GM19043 (cell line): ENCODE measurements at regions not wholly inside any gene's neighbourhood (a gene's known extent, or its start where the extent isn't known, plus 50 kb on each side); places are given as distances from the start of the nearest gene placed in this dataset.
"Not testable (repeated sequence)": the region's sequence is repeated elsewhere in the genome, so short reads cannot be mapped to it uniquely, and the experiment has no call there.

Experiments
- ATAC-seq: cut with Tn5 transposase; IDR thresholded peaks from one replicate; pipeline ENCODE4 v1.9.1; 2021; ENCODE audit warnings: low read depth; ENCODE audit not compliant: unreplicated experiment

GRCh38 chr7:55299273-55299967 lies 65.7 kb upstream of the LANCL2 start:
- no peak for ATAC-seq

GRCh38 chr7:55303220-55303619 lies 61.9 kb upstream of the LANCL2 start:
- ATAC-seq: no peak

DNA sequence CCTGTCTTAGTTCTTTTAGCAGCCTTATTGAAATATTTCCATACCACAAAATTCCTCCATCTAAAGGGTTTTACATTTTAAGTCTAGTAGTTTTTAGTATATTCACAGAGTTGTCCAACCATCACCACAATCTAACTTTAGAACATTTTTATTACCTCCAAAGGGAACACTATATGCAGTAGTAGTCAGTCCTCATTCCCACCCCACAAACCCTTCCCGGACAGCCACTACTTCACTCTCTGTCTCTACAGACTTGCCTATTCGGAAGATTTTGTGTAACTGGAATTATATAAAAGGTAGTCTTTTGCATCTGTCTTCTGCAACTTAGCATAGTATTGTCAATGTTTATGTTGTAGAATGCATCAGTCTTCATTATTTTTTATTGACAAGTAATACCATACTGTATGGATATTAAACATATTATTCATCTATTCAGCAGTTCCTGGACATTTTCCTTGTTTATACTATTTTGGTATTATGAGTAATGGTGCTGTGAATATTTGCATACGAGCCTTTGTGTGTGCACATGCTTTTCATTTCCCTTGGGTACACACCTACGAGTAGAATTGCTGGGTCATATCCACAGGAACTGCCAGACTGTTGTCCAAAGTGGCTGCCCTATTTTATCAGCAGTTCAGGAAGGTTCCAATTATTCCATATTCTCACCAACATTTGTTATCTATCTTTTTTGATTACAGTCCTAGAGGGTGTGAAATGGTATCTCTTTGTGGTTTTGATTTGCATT lies 60.9 kb upstream of the LANCL2 start:
- ATAC-seq: no peak

DNA sequence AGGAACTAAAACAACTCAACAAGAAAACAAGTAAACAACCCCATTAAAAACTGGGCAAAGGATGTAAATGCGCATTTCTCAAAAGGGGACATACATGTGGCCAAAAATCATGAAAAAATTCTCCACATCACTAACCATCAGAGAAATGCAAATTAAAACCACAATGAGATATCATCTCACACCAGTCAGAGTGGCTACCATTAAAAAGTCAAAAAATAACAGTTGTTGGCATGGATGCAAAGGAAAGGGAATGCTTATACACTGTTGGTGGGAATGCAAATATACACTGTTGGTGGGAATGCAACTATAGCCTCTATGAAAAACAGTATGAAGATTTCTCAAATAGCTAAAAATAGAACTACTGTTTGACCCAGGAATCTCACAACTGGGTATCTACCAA lies 60.0 kb upstream of the LANCL2 start:
- ATAC-seq: no peak

- ATAC-seq: no peak
These were observed 58.8 kb upstream of the LANCL2 start for GRCh38 chr7:55306331-55306730.

- ATAC-seq: no peak
These were observed 57.8 kb upstream of the LANCL2 start for GRCh38 chr7:55307123-55307916.

DNA sequence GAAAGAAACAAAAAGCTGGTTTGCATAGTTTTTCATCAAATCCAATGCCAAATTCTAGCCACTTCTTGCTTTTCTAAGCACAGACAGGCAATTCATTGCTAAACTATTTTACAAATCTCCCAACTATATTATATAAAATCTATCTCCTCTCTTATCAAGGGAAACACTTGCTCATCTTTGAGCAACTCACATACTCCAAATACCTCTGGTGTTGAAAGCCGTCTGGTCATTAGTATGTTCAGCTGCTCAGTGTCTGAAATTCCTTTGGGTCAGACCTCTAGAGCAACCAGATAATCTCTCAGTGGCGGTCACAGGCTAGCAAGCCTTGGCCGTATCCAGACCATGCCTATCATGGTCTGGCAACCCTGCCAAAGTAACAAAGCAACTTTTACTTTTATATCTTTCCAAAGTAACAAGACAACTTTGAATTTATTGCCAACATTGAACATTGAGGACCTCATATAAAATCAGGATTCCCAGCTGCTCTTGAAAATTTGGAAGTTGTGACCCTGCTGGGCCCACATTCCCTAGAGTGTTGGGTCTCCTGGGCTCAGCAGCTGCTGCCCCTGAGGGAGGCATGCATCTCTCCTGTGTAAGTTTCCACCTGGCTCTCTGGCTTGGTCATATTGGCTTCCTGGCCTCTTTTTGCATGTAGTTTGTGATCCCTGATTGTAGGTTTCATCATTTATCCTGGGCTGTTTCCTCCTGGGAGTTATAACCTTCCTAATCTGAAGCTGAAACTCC lies 56.8 kb upstream of the LANCL2 start:
- no peak for ATAC-seq

DNA sequence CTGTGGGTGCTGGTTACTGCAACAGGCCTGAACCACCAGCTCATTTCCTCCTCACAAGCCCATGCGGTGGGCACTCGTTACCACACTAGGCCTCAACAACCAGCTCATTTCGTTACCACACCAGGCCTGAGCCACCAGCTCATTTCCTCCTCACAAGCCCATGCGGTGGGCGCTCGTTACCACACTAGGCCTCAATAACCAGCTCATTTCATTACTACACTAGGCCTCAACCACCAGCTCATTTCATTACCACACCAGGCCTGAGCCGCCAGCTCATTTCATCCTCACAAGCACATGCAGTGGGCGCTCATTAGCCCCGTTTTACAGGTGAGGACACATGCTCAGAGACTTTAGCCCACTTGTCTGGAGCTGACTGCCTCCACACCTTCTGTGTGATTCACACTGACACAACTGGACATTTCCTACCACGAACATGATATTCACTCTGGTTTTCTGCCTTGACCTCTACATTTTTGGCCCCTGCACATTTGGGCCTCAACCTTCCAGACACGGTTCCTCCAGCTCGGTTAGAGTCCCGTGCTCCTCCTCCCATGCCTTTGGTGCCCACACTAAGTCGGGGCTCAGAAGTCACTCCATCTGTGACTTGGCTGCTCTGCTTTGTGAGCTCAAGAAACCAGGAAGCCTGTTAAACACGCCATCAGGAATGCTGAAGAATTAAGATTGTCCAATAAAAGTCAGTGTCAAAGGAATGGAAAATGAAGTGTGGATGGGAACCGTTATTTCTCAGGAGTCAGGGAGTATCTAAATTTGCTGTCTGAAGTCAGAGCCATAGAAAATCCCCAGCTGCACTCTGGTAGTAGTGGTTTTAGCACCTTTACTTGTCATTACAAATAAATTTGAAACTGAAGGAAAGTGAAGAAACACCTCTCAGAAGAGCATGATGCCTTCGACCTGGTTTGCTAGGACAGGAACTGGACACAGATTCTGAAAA lies 55.8 kb upstream of the LANCL2 start:
- peak; percentile 86 for ATAC-seq

DNA sequence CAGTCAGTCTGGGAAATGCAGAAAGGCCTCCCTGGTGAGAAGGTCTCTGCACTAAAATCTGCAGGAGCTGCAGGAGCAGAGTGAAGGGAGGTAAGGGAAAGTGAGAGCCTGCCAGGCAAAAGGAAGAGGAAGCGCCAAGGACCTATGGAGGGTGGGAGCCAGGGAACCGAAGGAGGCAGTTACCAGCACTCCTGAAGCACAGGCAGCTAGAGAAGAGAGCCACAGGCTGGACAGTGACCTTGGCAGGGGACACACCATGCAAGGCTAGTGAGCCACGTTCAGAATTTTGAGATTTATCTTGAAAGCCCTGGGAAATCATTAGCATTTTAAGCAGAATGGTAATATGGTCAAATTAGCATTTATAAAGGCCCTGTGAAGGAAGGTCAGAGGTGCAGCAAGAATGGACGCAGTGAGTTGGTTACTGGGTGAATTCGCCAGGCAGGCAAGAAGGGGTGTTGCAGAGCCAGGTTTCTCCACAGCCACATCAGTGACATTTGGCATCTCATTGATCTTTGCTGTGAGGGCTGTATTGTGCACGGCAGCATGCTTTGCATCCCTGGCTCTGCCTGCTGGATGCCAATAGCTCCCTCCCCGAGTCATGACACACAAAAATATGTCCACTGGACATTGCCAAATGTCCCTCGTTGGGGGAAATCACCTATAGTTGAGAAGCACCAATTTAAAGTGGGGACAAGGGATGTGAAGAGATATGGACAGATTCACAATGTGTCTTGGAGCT lies 54.7 kb upstream of the LANCL2 start:
- no peak for ATAC-seq

- ATAC-seq: not testable (repeated sequence)
These were observed 53.2 kb upstream of the LANCL2 start for GRCh38 chr7:55311892-55312291.

GRCh38 chr7:55313671-55314070 lies 51.5 kb upstream of the LANCL2 start:
- ATAC-seq: not testable (repeated sequence)

DNA sequence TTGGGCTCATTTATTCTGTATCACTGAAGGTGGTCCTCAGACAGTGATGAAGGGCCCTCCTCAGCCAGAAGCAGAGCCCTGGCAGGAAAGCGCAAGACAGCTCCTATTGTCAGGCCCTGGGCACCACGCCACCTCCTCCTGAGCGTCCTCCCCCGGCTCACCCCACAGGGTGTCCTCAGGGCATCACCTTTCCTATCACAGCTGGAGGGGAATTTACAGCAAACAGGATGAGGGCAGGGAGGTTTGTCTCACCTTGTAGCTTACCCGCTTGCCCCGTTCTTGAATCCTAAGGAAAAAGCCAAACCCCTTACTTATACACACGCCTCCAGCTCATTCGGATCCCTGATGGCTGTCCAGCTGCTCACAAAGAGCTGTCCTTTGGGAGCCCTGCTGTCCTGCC lies 50.2 kb upstream of the LANCL2 start:
- no peak for ATAC-seq
